ENCODE measurements at regions not wholly inside any gene's neighbourhood (a gene's known extent, or its start where the extent isn't known, plus 50 kb on each side); places are given as distances from the start of the nearest gene placed in this dataset.

DNA sequence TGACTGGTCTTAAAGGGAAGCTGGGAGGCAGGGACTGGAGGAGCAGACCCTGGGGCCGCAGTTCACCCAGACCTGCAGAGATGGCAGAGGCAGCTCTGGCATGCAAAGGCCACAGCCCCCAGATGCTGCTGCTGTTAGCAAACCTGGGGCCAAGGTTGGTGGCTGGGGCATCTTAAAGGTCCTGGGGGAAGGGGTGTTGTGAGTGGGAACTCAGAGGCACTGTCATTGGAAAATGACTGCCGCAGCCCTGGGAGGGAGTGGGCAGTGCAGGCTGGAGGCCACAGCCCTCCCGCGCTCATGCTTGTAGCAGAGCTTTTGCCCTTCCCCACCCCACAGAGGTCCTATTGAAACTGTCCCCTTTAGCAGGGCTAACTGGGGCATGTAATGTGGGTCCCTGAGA is 111.8 kb downstream of the CTTN start:
- TF ChIP-seq, protein P1, sequence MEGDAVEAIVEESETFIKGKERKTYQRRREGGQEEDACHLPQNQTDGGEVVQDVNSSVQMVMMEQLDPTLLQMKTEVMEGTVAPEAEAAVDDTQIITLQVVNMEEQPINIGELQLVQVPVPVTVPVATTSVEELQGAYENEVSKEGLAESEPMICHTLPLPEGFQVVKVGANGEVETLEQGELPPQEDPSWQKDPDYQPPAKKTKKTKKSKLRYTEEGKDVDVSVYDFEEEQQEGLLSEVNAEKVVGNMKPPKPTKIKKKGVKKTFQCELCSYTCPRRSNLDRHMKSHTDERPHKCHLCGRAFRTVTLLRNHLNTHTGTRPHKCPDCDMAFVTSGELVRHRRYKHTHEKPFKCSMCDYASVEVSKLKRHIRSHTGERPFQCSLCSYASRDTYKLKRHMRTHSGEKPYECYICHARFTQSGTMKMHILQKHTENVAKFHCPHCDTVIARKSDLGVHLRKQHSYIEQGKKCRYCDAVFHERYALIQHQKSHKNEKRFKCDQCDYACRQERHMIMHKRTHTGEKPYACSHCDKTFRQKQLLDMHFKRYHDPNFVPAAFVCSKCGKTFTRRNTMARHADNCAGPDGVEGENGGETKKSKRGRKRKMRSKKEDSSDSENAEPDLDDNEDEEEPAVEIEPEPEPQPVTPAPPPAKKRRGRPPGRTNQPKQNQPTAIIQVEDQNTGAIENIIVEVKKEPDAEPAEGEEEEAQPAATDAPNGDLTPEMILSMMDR (conservative IDR thresholded peaks at IDR 0.05 in 1 of 2, IDR thresholded peaks at IDR 0.05 in 1 of 2; ENCODE audit: low read depth in 1 of 2, low read length in 2 of 2): no peak
- no peak for TF ChIP-seq EZH2 (IDR thresholded peaks at IDR 0.05; ENCODE audit: low read length, missing control alignments)
